ENCODE measurements at regions not wholly inside any gene's neighbourhood (a gene's known extent, or its start where the extent isn't known, plus 50 kb on each side); places are given as distances from the start of the nearest gene placed in this dataset.

DNA sequence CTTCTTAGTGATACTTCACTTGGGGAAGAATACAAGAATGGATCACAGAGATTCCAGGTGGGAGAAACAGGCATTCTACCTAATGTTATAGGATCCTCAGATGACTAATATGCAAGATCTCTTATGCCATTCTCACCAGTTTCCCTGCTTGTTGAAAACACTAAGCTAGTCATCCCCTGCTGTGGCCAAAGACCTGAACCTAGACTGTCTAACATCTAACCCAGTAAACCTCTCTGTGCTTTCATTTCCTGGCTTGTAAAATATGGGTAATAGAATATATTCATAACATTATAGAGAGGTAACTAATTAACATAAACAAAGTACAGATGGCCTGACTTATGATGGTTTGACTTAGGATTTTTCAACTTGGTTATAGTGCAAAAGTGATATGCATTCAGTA is 776.3 kb downstream of the TUSC7 start:
- no peak for DNase-seq

DNA sequence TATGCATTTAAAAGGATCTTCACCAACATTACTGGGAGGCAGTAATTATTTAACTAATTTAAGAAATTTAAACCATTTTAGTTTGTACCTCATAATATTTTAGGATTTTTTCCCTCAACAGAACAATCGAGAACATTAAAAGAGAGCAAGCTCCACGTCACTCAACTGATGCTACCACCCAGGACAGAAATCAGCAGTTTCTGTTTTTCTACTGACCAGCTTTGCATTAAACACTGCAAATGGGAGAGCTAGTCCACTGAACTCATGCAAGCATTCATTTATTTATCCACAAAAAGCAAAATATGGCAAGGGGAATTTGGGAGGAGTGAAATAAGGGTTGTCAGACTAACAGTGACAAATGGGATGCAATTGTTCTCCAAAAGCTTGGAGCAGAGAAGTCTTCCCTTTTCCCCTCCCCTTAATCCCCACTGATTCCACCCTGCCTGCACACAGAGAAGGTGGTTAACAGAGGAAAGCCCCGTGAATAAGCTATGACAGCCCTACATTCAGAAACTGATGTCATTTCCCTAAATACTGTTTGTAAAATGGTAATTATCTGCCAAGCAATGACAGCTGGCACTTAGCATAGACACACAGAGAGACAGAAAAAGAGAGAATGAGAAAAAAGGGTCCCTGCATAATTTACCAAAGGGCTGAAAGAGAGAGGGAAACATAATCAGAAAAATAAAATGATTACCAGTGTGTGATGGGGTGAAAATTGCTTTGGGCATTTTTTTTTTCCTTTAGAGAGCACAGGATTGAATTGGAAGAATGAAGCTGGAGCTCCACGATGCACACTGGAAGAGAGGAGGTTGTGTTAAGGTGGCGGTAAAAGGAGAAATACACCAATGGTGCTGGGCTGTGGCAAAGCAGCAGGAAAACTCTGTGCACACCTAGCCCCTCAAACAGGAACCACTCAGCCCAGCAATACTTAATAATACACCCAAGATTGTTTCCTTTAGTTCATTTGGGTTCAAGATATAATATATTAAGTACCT is 777.4 kb downstream of the TUSC7 start:
- no peak for DNase-seq

DNA sequence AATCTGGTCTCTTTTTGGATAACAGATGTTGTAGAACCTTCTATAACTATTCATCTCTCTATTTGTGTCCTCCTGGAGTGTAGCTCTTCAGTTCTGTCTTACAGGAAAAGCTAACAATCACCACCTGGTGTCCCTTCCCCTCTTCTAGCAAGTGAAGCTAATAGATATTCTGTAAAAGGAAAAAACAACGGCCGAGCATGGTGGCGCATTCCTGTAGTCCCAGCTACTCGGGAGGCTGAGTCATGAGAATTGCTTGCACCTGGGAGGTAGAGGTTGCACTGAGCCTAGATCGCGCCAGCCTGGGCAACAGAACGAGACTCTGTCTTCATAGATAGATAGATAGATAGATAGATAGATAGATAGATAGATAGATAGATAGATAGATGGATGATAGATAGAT is 779.4 kb downstream of the TUSC7 start:
- no peak for DNase-seq

DNA sequence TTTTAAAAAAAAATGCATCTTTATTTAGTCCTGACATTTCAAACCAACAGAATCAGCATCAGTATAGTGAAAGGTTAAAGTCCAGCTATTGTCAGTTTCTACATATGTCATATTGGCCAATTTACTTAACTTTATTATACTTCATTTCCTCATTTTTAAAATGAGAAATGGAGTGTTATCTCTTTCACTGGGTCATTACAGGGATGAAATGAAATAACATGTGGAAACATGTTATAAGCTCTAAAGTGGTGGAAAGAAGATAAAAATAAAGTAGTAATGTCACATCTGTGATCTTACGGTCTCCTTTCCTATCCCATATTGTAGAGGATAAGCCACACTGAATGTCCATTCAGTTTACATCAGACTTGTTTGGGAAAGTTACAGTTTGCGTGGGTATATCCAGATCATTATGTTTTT is 780.1 kb downstream of the TUSC7 start:
- no peak for DNase-seq

DNA sequence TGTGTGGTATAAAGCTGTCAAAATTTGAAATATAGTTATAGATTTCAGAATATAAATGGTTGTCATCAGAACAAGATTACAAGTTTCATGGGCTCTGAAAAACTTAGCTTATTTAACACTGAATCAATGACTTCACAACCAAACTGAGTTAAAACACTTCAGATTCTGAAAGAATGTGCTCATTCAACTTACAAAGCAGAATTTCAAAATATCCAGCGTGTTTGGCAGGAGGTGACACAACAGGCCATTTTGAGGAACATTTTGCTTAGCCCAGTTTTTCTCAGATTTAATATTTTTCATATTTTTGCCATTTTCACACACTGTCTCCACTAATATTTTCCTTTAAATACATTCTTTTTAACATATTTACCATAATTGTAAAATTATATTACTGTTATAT is 781.1 kb downstream of the TUSC7 start:
- DNase-seq: peak; percentile 37 to 63

DNA sequence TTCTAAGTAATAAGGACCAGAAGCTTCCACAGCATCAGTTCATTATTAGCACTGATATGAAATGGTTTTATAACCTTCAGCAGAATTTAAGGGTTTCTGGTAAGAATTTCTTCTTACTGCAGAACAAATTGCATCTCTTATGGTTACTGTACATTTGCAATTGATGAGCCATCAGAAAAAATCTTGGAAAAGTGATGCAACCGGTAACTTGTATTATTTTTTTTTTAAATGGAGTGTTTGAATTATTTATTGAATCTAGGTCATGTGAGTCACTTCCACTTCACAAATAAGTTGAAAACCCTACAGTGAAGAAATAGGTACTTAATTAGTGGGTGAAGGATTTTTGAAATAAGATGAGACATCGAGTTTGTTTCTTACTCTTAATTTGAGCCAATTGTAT is 786.0 kb downstream of the TUSC7 start:
- no peak for DNase-seq

DNA sequence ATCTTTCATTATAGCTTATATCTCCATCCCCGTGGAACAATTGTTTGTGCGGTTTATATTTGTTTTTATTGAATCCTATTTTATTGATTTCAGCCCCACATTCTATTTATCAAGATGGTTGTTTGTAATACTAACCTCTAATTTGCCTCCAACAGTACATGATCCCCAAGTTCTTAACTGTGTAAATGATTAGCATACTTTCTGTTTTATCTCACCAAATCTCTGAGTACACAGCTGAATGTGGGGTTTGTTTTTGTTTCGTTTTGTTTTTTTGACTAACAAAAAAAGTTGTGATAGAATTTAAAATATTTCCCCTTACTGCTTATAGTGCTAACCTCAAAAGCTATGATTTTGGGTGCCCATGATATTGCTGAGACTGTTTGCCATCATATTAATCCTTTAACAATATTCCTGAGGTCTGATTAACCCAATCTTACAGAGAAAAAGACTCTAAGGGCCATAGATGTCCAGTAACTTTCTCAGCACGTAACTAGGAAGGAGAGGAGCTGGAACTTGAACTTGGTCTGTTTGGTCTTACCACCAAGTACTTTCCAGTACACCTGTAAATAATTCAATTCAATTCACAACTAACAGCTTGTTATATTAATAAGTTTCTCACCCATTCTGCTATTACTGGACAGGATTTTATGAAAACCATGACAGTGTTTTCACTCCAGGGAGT is 789.8 kb downstream of the TUSC7 start:
- DNase-seq: no peak

DNA sequence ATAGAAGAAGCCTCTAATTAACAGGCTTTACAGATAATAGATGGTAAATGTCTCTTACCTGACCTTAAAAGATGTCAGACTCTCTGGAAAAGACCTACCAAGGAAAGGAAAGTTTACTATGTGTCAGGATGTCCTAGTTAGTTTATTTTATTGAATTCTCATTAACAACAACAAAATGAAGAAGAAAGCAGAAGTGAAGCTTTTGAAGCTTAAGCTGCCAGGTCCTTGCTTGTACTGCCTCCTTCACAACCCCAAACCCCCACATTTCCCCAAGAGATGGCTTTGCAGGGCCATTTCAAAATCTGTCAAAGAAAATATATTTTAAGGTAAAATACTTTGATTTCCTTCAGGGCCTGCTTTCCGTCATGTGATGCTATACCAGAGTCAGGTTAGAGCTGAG is 798.4 kb downstream of the TUSC7 start:
- DNase-seq: no peak

DNA sequence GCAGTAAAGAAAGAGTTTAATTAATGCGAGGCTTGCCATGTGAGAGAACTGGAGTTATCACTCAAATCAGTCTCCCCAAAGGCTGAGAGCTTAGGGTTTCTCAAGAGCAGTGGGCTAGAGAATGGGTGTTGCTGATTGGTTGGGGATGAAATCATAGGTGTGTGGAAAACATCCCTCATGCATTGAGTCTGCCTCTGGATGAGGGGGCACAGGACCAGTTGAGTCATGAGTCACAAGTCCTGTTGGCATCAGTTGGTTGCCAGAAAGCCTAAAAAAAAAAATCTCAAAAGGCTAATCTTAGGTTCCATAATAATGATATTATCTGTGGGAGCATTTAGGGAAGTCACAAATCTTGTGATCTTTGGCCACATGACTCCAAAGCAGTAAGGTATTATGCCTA is 800.3 kb downstream of the TUSC7 start:
- no peak for DNase-seq

DNA sequence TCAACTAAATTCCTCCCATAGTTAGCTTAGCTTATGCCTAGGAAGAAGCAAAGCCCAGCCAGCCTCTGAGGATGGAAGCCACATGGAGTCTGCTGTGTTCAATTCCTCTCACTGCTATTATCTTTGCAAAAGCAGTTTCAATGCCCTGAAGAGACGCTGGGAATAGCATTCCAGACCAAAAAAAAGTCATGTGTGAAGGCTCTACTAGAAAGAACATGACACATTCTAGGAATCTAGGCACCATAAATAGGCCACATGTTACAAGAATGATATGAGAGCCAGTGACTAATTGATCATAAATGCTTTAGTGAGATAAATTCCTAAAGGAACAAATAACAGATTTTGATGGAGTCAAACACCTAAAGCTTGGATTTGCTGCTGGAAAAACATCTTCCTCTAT is 800.8 kb downstream of the TUSC7 start:
- no peak for DNase-seq

DNA sequence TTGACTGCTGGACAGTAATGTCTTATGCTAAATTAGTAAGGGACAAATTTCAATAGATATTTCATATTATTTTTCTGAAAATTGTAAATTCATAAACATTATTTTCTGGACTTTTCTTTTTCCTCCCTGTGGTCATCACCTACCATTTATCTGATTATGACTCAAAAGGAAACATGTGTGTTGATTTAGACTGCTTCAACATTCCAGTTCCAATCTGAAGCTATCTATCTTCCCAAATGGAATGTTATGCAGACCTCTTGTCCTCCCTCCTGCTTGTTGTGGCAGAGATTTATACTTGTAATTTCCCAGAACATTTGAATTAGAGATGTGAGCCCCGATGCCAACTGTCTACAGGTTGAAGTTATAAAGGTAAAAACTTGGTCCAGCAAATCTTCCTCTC is 803.4 kb downstream of the TUSC7 start:
- no peak for DNase-seq

DNA sequence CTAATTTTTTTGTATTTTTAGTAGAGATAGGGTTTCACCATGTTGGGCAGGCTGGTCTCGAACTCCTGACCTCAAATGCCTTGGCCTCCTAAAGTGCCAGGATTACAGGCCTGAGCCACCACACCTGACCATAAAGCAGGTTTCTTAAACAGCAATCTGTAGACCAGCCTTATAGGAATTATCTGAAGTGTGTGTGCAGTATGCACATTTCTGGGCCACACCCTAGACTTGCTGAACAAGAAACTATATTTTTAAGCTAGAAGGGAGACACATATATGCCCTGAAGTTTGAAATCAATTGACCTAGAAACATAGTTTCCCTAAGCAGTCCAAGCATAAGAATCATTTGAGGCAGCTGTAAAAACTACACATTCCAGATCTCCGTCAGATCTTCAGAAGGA is 805.7 kb downstream of the TUSC7 start:
- DNase-seq: no peak

DNA sequence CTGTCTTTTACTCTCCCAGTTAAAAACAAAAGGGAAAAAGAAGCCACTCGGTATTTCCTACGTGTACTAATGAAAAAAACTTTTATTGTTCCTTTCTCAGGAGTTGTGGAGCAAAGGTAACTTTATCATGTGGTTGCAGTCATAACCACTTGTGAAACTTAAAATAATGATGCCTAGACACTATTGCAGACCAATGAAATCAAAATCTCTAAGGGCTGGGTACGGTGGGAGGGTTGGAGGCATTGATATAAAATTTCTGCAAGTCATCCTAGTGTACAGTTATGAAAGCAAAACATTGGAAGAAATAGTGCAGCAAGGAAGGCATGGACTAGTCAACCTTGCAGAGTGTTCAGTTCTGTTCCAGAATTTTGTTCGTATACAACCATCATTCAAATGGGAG is 808.8 kb downstream of the TUSC7 start:
- DNase-seq: no peak

DNA sequence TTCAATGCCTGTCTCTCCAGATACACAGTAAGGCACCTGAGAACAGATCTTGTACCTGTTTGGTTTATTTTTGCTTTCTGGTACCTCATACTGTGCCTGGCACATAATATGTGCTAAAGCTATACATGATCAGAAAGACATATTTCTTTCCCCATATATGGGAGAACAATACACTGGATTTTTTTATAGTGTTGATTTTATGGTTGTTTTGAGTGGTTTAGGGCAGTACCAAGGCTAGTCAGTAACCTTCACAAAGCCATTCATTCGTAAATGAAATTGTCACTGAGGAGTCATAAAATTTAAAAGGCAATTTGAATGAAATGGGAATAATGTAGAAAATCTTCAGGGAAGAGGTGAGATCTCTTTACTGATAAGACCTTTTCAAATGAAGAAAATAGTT is 810.2 kb downstream of the TUSC7 start:
- no peak for DNase-seq

DNA sequence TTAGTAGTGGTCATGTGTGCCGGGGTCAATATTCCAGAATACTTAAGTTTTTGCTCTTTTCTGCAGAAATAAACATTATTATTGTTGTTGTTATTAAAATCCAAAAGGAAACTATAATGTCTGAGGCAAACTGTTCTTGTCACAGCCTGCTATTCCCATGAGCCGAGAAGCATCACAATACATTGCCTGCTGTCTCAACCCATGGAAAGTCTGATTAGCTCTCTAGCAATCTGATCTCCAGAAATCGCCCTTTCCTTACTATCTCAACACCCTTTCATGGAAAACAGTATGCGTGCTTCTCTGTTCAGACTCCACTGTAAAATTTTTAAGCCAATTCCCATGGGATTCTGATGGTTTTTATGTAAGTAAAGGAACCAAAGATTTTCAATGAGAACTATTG is 811.0 kb downstream of the TUSC7 start:
- no peak for DNase-seq

DNA sequence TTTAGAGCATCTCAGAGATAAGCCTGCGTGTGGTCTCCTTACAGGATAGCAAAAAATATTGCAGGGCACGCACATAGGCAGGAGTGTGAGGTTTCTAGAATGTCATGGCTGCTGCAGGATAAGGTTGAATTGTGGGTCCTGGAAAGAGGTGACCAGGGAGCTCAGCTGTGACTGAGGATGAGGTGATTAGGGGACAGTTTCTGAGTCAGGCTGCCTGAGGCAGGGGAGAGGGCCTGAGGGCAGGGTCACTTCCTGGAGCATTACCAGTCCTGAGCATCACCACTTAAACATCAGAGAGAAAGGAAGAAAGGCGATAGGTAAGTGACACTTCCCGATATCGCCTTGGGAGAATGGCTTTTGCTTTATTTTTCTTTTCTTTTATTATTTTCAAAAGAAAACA is 813.8 kb downstream of the TUSC7 start:
- DNase-seq: no peak

DNA sequence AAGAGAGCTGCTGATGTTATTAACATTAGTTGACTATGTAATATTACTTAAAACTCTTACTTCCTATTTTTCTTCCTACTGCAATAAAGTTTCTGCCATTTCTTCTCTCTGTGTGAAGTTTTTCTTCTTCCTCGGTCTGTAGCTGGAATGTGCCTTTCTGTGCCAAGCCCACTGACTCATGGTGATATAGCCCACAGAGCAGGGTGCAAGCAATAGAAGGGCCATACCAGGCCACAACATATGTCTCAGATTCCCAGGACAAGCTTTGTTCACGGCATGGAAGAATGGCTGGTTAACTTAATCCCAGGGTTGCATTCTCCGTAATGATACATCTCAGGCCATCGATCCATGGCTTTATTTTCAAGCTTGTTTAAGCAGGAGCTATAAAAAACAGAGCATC is 815.3 kb downstream of the TUSC7 start:
- DNase-seq: peak in 1 of 2 experiments; percentile 5

DNA sequence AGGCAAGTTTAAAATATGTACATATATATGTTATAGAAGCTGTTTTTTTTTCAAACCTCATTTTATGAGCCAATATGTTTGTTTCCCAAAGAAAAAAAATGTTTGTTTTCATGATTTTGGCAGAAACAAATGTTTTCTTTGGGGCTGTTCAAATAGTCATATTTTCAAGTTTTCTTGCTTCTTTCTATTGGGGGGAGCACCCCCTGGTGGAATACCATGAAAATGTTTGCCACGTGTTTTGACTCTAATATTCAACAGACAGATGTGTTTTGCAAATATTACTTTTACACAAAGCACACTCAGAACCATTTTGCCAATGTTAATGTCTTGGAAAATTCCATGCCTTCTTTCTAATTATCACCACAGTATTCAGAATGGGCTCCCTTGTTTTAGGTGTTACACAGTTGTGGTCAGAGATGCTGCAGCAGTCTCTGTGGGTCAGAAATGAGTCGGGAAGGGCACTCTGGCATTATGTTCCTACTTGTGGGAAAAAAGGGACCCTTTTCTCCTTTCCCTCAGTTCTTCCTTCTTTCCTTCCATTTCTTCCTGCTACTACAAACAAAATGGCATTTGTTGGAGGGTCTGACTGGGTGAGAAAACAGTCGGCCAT is 817.0 kb downstream of the TUSC7 start:
- peak; percentile 40 to 55 for DNase-seq

DNA sequence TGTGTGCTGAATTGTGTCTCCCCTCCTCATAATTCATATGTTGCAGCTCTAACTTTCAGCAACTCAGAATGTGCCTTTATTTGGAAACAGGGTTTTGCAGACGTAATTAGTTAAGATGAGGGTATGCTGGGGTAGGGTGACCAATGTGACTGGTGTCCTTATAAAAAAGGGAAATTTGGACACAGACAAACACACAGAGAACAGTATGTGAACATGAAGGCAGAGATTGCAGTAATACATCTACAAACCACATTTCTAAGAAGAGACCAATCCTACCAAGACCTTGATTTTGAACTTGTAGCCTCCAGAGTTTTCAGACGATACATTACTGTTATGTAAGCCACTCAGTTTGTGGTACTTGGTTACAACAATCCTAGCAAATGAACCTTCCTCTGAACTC is 817.8 kb downstream of the TUSC7 start:
- DNase-seq: no peak

DNA sequence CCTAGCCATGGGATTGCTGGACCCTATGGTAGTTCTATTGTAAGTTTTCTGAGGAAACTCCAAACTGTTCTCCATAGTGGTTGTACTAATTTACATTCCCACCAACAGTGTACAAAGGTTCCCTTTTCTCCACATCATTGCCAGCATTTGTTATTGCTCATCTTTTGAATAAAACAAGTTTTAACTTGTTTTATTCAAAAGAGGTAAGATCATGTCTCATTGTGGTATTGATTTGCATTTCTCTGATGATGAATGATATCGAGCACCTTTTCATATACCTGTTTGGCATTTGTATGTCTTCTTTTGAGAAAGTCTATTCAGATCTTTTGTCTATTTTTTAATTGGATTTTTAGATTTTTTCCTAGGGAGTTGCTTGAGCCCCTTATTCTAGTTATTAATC is 819.1 kb downstream of the TUSC7 start:
- DNase-seq: no peak

DNA sequence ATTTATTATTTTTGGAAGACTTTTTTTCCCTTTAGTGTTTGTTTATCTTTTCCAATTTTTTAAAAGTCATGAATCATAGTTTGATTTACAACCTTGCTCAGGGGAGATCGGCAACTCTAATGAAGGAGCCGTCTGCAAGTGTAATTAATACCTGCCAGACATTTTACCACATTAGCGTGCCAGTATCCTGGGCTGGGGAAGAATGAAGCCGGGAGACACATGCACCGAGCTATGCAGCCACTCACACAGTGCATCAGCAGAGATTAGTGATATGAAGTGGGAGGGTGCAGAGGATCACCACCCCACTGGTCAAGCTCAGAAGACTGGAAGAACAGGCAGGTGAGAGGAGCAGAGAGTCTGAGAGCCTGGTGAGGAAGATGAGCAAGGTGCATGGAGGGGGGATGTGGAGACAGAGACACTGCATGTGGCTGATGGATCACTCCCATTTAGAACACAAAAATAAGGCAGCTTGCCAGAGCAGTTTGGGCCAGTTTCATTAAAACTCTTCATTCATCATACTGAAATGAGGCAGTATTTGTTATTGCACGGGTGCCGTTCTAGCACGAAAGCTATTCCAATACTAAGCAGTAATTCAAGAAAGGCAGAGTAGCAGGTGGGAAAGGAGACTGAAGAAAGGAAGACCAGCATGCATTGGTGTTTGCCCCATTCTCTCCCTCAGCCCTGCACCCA is 821.6 kb downstream of the TUSC7 start:
- DNase-seq: no peak

DNA sequence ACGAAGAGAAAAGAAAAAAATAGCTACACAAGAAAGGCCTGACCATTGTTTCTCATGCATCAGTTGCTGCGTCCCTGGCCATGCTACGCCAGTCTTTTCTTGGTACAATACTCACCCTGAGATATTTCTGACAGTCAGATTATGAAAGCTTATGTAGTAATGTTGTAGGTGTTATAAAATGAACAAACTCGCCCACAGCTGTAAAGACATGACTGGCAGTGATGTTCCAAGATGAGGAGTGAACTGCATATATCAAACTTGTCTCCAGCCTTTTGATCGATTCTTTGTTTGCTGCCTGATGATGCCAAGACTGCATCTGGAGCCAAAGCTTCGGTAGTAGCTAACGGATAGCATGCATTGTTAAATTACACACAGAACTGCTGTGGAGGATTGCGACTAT is 822.7 kb downstream of the TUSC7 start:
- no peak for DNase-seq

DNA sequence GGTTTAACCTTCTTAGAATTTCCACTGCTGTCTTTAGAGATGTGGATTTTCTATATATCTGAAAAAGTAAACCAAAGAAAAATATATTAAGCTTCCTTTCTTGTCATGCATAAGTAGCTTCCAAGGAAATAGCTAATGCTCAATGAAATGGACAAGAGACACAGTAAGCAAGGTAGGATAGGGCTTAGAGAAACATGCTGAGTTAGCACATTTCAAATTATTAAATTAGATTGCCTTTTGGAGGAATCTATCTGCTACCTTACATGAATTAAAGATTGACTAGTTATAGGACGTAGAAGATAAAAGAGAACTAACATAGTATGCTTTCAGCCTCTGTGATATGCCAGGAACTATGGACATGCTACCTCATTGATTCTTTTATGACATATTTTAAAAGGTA is 824.6 kb downstream of the TUSC7 start:
- DNase-seq: no peak

Data from AML-193 (cell line).